Osteoblast (primary cell): ENCODE measurements at regions not wholly inside any gene's neighbourhood (a gene's known extent, or its start where the extent isn't known, plus 50 kb on each side); places are given as distances from the start of the nearest gene placed in this dataset.

Experiments
- DNase-seq: peaks from one replicate; pipeline ENCODE4 v3.0.0; 2011; ENCODE audit warnings: low spot score, mixed read lengths; ENCODE audit not compliant: insufficient read length; ENCODE audit errors: missing footprints
- H2AFZ ChIP-seq: 2 replicates; pipeline ENCODE4 v1.6.0; 2011; ENCODE audit warnings: mild to moderate bottlenecking, low read length
- H3K27ac ChIP-seq: 2 replicates; pipeline ENCODE4 v1.5.1; 2011; ENCODE audit warnings: mild to moderate bottlenecking, low read depth, low read length, moderate library complexity
- H3K27me3 ChIP-seq: 2 replicates; pipeline ENCODE4 v1.6.0; 2012; ENCODE audit warnings: mild to moderate bottlenecking, control low read depth, inconsistent platforms, low read length, moderate library complexity; ENCODE audit not compliant: insufficient read depth
- H3K36me3 ChIP-seq: 2 replicates; pipeline ENCODE4 v1.5.1; 2011; ENCODE audit warnings: mild to moderate bottlenecking, low read length, control low read depth, moderate library complexity; ENCODE audit not compliant: insufficient read depth
- H3K4me1 ChIP-seq: 2 replicates; pipeline ENCODE4 v1.5.1; 2011; ENCODE audit warnings: mild to moderate bottlenecking, low read length, control low read depth, moderate library complexity; ENCODE audit not compliant: insufficient read depth
- H3K4me2 ChIP-seq: 2 replicates; pipeline ENCODE4 v1.6.0; 2011; ENCODE audit warnings: mild to moderate bottlenecking, low read length; ENCODE audit not compliant: insufficient read depth
- H3K4me3 ChIP-seq: fragments of 200-600 bp; sonication (generic); 3 replicates; pipeline ENCODE4 v1.5.1; 2012; ENCODE audit warnings: mild to moderate bottlenecking, low read length, inconsistent platforms; ENCODE audit not compliant: insufficient read depth
- H3K79me2 ChIP-seq: 2 replicates; pipeline ENCODE4 v1.6.0; 2012; ENCODE audit warnings: mild to moderate bottlenecking, low read length, control low read depth, inconsistent platforms; ENCODE audit not compliant: insufficient read depth
- H3K9me3 ChIP-seq: 2 replicates; pipeline ENCODE4 v1.5.1; 2011; ENCODE audit warnings: low read depth, low read length, control low read depth
- H4K20me1 ChIP-seq: 2 replicates; pipeline ENCODE4 v1.6.0; 2012; ENCODE audit warnings: mild to moderate bottlenecking, low read length, control low read depth; ENCODE audit not compliant: insufficient read depth
- CTCF ChIP-seq: IDR thresholded peaks from 2 replicates; pipeline ENCODE4 v1.5.1; 2011; ENCODE audit warnings: mild to moderate bottlenecking, low read depth, low read length, moderate library complexity; ENCODE audit errors: extremely low read depth

DNA sequence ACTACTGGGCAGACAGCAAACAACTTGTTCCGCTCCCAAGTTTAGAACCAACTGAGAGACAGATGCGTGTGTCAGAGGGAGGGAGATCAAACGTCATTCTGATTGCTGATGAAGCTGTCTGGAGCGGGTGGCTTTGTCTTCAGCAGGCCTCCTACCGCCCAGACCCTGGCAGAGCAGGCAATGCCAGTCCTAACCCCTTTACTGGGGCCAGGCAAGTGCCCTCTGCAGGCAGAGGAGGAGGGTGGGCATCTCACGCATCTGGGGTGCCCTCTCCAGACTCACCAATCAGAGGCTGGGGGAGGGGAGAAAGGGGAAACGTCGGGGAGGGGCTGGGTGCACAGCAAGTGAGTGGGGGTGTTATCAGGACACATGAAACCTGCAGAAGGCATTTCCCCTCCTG lies 126.6 kb downstream of the ACTL8 start:
- Histone ChIP-seq H3K36me3 (no peaks in the 10 kb centered on the region), H3K79me2 (no peaks in the 10 kb centered on the region), H3K27me3 (no peaks in the 10 kb centered on the region), H3K4me3 (no peak overlapping the region), H2AFZ (no peak overlapping the region), H3K9me3 (no peaks in the 10 kb centered on the region), H3K4me1 (peaks cover 23% of the 10 kb centered on the region), H4K20me1 (no peaks in the 10 kb centered on the region), H3K4me2 (no peak overlapping the region), H3K27ac (no peak overlapping the region)
- no peak for DNase-seq
- no peak for TF ChIP-seq CTCF

DNA sequence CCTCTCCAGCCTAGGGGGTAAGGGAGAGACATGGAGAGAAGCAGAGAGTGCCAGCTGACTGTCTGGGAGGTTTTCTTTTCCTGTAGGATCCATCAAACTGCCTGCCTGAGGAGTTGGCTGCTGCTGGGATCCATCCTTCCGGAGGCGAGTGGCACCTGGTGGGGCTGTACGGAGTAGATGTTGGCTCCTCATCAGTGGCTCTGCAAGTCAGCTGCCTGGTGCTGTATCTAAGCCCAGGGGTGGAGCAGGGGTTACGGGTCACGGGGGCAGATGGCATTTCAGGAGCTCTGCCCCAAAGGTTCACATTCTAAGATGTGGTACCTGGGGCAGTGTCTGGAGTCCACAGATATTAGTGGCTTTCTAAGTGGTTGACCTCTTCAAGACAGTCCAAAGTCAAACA lies 128.0 kb downstream of the ACTL8 start:
- H3K36me3 ChIP-seq: no peaks in the 10 kb centered on the region
- no peaks in the 10 kb centered on the region for H3K27me3 ChIP-seq
- DNase-seq: no peak
- no peaks in the 10 kb centered on the region for H3K9me3 ChIP-seq
- H2AFZ ChIP-seq: no peak overlapping the region
- H4K20me1 ChIP-seq: no peaks in the 10 kb centered on the region
- no peak overlapping the region for H3K27ac ChIP-seq
- no peak overlapping the region for H3K4me2 ChIP-seq
- H3K4me1 ChIP-seq: peaks cover 14% of the 10 kb centered on the region
- no peak for TF ChIP-seq CTCF
- no peaks in the 10 kb centered on the region for H3K79me2 ChIP-seq
- no peak overlapping the region for H3K4me3 ChIP-seq

- Histone ChIP-seq H4K20me1 (no peaks in the 10 kb centered on the region), H3K9me3 (no peaks in the 10 kb centered on the region), H2AFZ (no peak overlapping the region), H3K27ac (no peak overlapping the region), H3K4me2 (no peak overlapping the region), H3K27me3 (no peaks in the 10 kb centered on the region), H3K4me3 (no peak overlapping the region), H3K79me2 (no peaks in the 10 kb centered on the region), H3K4me1 (peaks cover 7% of the 10 kb centered on the region), H3K36me3 (no peaks in the 10 kb centered on the region)
- TF ChIP-seq CTCF: no peak
- no peak for DNase-seq
These were observed 128.7 kb downstream of the ACTL8 start for GRCh38 chr1:17883662-17884395.

DNA sequence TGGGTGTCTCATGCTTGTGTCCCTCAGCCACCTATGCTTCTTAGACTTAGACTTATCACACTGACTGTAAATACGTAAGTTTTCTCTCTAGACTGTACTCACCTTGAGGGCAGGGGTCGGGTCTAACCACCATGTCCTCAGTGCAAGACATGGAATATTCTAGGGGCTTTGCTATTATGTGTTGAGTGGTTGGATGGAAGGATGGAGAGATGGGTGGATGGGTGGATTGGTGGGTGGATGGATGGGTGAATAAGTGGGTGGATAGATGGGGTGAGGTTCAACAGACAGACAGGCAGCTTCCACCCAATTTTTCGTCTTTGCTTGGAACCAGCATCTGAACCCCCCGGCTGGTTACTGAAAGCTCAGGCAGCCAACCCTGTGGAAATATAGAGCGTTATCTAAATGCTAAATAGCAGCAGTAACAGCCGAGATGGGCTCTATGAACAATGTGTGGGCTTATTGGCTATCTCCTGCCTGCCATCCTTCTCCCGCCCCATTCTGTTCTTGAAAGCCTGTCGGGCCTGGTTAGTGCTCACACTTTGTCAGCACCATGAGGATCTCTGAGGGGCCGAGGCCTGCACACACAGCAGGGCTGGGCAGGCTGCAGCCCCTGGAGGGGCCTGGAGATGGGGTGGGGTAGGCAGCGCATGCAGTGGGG lies 130.7 kb downstream of the ACTL8 start:
- Histone ChIP-seq H3K27ac (no peak overlapping the region), H3K4me2 (no peak overlapping the region), H3K4me3 (no peak overlapping the region), H4K20me1 (no peaks in the 10 kb centered on the region), H3K36me3 (no peaks in the 10 kb centered on the region), H3K27me3 (peaks cover 18% of the 10 kb centered on the region), H3K9me3 (no peaks in the 10 kb centered on the region), H3K4me1 (no peaks in the 10 kb centered on the region), H3K79me2 (no peaks in the 10 kb centered on the region), H2AFZ (no peak overlapping the region)
- no peak for TF ChIP-seq CTCF
- no peak for DNase-seq
